Spleen (tissue), 11 donors: ENCODE measurements at regions not wholly inside any gene's neighbourhood (a gene's known extent, or its start where the extent isn't known, plus 50 kb on each side); places are given as distances from the start of the nearest gene placed in this dataset.

Experiments used
- DNase-seq: peaks from one replicate; pipeline ENCODE4 v3.0.0-alpha.2; 2020
- H3K27ac ChIP-seq, 8 donors: fragments of 200-600 bp; sonication (generic) in 7 of 8; 1 replicate in 4 of 8; 2 replicates in 4 of 8; pipeline versions ENCODE4 v1.5.0 to v1.8.0; 2016 to 2021; ENCODE audit warnings: inconsistent platforms in 4 of 8, mild to moderate bottlenecking in 4 of 8, moderate library complexity in 1 of 8
- H3K27me3 ChIP-seq, 7 donors: fragments of 200-600 bp; sonication (generic) in 6 of 7; replicated peaks in 1 of 7; 1 replicate in 4 of 7; 2 replicates in 3 of 7; pipeline versions ENCODE4 v1.5.0 to v1.8.0; 2016 to 2021; ENCODE audit warnings: inconsistent platforms in 3 of 7, mild to moderate bottlenecking in 1 of 7
- H3K36me3 ChIP-seq, 6 donors: fragments of 200-600 bp; sonication (generic) in 5 of 6; 1 replicate in 4 of 6; 2 replicates in 2 of 6; pipeline versions ENCODE4 v1.5.0 to v1.8.0; 2016 to 2021; ENCODE audit warnings: inconsistent platforms in 2 of 6
- H3K4me1 ChIP-seq, 6 donors: fragments of 200-600 bp; sonication (generic) in 5 of 6; 1 replicate in 3 of 6; 2 replicates in 3 of 6; pipeline versions ENCODE4 v1.5.0 to v1.8.0; 2016 to 2021; ENCODE audit warnings: inconsistent platforms in 3 of 6
- H3K4me3 ChIP-seq, 8 donors: fragments of 200-600 bp; sonication (generic) in 7 of 8; 1 replicate in 4 of 8; 2 replicates in 4 of 8; pipeline versions ENCODE4 v1.5.0 to v1.8.0; 2016 to 2021; ENCODE audit warnings: inconsistent platforms in 4 of 8, mild to moderate bottlenecking in 4 of 8, moderate library complexity in 2 of 8
- H3K9me3 ChIP-seq, 8 donors: fragments of 200-600 bp; sonication (generic) in 7 of 8; 1 replicate in 4 of 8; 2 replicates in 4 of 8; pipeline versions ENCODE4 v1.5.0 to v1.8.0; 2016 to 2021; ENCODE audit warnings: inconsistent platforms in 4 of 8
- POLR2A ChIP-seq, 3 donors: fragments of 450-650 bp; IDR thresholded peaks; one replicate each; pipeline ENCODE4 v1.5.1; 2017; ENCODE audit warnings: antibody characterized with exemption in 3 of 3, mild to moderate bottlenecking in 1 of 3
- POLR2AphosphoS5 ChIP-seq, 3 donors: sonication (generic); formaldehyde crosslinking; IDR thresholded peaks; one replicate each; pipeline ENCODE4 v1.5.1; 2017; ENCODE audit warnings: antibody characterized with exemption in 3 of 3
- WGBS, 5 donors: extraction: QIAGEN DNeasy Blood & Tissue Kit in 3 of 5; methylation state at CpG; one replicate each; pipeline versions ENCODE4 v1.1.5 to v1.1.7; 2013 to 2018; 5-methylcytosine and 5-hydroxymethylcytosine counted together
- intact Hi-C: fragments of 100-400 bp; cut with DNase I; formaldehyde crosslinking; loops from one replicate; pipeline ENCODE4 v1.15.0; 2023; ENCODE audit warnings: low total_unique reads
- TF ChIP-seq, protein P1 (sequence below), 11 experiments: fragments of 200-600 bp in 7 of 11; fragments of 450-650 bp in 4 of 11; sonication (generic) in 4 of 11; IDR thresholded peaks in 8 of 11; conservative IDR thresholded peaks in 3 of 11; 1 replicate in 7 of 11; 2 replicates in 4 of 11; pipeline versions ENCODE4 v1.4.0 to v1.8.0; 2016 to 2021; ENCODE audit warnings: antibody characterized with exemption in 11 of 11, inconsistent platforms in 4 of 11, mild to moderate bottlenecking in 1 of 11
- donor health status: healthy with polysubstance abuse.
- donor health status: DM: no; HTN: no; CAD: no; lungs with moderate emphysema.
- donor health status: DM: no; HTN: no; CAD: no.
- donor health status: Bipolar disorder and iron deficiency.
- donor health status: healthy.
- donor health status: DM: no; HTN: no; CAD: no.
- donor health status: DM: yes; HTN: yes; CAD: no.

DNA sequence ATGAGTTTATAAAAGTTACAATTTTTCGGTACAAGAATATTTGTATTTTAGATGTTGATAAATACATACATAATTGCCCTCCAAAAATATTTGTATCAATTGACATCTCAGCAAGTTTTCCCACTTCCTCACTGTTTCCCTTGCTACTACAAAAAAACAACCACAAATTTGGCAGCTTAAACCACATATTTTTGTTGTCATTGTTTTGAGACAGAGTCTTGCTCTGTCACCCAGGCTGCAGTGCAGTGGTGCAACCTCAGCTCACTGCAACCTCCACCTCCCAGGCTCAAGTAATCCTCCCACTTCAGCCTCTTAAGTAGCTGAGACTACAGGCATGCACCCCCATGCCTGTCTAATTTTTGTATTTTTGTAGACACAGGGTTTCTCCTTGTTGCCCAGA, 162.8 kb upstream of the RARB start:
- DNase-seq = no peak
- Histone ChIP-seq H3K4me3 (no peak overlapping the region), H3K27me3 (no peaks in the 10 kb centered on the region), H3K27ac (no peak overlapping the region), H3K36me3 (no peaks in the 10 kb centered on the region), H3K9me3 (no peaks in the 10 kb centered on the region), H3K4me1 (no peaks in the 10 kb centered on the region)
- intact Hi-C loops = no loop called here
- TF ChIP-seq POLR2A (IDR thresholded peaks at IDR 0.05) = no peak
- TF ChIP-seq, protein P1, sequence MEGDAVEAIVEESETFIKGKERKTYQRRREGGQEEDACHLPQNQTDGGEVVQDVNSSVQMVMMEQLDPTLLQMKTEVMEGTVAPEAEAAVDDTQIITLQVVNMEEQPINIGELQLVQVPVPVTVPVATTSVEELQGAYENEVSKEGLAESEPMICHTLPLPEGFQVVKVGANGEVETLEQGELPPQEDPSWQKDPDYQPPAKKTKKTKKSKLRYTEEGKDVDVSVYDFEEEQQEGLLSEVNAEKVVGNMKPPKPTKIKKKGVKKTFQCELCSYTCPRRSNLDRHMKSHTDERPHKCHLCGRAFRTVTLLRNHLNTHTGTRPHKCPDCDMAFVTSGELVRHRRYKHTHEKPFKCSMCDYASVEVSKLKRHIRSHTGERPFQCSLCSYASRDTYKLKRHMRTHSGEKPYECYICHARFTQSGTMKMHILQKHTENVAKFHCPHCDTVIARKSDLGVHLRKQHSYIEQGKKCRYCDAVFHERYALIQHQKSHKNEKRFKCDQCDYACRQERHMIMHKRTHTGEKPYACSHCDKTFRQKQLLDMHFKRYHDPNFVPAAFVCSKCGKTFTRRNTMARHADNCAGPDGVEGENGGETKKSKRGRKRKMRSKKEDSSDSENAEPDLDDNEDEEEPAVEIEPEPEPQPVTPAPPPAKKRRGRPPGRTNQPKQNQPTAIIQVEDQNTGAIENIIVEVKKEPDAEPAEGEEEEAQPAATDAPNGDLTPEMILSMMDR (IDR thresholded peaks at IDR 0.05 in 8 of 11, conservative IDR thresholded peaks at IDR 0.05 in 3 of 11) = no peak
- no peak for TF ChIP-seq POLR2AphosphoS5 (IDR thresholded peaks at IDR 0.05)
- 0 to 57% (median 45%) methylated on average over 1 of the region's 1 CpG for WGBS, 5 donors

DNA sequence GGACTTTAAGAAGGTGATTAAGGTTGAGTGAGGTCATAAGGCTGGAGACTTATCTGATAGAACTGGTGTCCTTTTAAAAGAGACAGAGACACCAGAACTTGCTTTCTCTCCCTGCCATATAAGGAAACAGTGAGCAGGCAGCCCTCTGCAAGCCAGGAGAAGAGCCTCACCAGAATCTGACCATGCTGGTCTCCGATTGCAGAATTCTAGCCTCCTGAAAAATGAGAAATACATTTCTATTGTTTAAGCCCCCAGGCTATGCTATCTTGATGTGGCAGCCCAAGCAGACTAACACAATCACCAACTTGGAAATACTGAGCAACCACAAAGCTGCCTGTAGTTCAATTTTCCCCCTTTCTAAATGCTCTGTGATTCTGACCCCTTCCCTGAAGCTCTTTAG, 161.4 kb upstream of the RARB start:
- Histone ChIP-seq H3K4me3 (no peak overlapping the region), H3K27me3 (no peaks in the 10 kb centered on the region), H3K9me3 (no peaks in the 10 kb centered on the region), H3K27ac (no peak overlapping the region), H3K4me1 (no peaks in the 10 kb centered on the region), H3K36me3 (no peaks in the 10 kb centered on the region)
- intact Hi-C loops = no loop called here
- WGBS, 5 donors = 67 to 95% (median 84%) methylated on average over 1 of the region's 1 CpG
- DNase-seq = no peak
- TF ChIP-seq POLR2A (IDR thresholded peaks at IDR 0.05) (no peak), POLR2AphosphoS5 (IDR thresholded peaks at IDR 0.05) (no peak)
- TF ChIP-seq, protein P1 (IDR thresholded peaks at IDR 0.05 in 8 of 11, conservative IDR thresholded peaks at IDR 0.05 in 3 of 11) = no peak

DNA sequence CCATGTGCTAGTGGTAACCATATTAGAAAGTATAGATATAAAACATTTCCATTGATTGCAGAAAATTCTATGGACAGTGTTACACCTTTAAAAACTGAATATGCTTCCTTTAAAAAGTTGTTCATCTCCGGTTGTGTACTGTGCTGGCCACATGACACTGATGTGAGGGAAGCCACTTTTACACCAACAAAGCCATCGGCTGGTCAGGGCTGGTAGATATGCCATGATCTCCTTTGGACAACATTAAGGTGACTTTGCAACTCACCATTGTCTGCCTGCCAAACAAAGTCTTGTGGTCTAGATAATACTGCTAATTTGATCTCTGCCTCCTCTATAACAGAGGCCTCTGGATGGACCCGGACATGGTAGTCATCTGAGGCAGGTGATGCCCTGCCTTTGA, 156.0 kb upstream of the RARB start:
- no peak for TF ChIP-seq POLR2AphosphoS5 (IDR thresholded peaks at IDR 0.05)
- TF ChIP-seq, protein P1 (IDR thresholded peaks at IDR 0.05 in 8 of 11, conservative IDR thresholded peaks at IDR 0.05 in 3 of 11) = no peak
- no peak for TF ChIP-seq POLR2A (IDR thresholded peaks at IDR 0.05)
- no peaks in the 10 kb centered on the region for H3K9me3 ChIP-seq
- no peak overlapping the region for H3K27ac ChIP-seq
- H3K27me3 ChIP-seq = no peaks in the 10 kb centered on the region
- no peak for DNase-seq
- 71 to 92% (median 84%) methylated on average over 3 of the region's 3 CpGs for WGBS, 5 donors
- H3K4me3 ChIP-seq = no peak overlapping the region
- intact Hi-C loops = no loop called here
- no peaks in the 10 kb centered on the region for H3K36me3 ChIP-seq
- no peaks in the 10 kb centered on the region for H3K4me1 ChIP-seq

DNA sequence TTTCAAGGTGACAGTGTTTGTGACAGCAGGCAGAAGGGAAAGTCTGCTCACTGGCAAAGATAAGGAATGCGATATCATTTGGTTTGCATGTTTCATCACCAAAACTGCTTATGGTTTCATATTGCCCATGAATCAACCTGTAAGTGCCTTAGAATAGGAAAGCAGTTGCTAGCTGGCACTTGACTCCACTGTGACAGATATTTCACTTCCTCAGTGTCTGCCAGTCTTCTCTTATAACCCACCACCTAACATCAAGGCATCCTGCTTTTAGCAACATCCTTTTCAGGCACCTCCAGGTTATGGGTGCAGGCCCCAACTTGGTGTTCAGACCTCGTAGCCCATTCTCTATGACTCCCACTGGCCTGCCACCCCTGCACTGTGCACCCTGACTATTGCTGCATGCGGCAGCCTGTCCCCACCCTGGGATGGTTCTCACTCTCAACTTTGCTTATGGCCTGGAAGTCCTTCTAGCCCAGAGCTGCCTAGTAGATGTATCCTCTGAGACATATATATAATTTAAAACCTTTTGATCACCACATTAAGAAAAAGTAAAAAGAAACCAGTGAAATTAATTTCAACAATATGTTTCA, 154.4 kb upstream of the RARB start:
- 85 to 95% (median 89%) methylated on average over 3 of the region's 3 CpGs for WGBS, 5 donors
- Histone ChIP-seq H3K4me3 (no peak overlapping the region), H3K4me1 (no peaks in the 10 kb centered on the region), H3K27me3 (no peaks in the 10 kb centered on the region), H3K36me3 (no peaks in the 10 kb centered on the region), H3K27ac (no peak overlapping the region), H3K9me3 (no peaks in the 10 kb centered on the region)
- intact Hi-C loops = no loop called here
- no peak for TF ChIP-seq POLR2AphosphoS5 (IDR thresholded peaks at IDR 0.05)
- TF ChIP-seq, protein P1 (IDR thresholded peaks at IDR 0.05 in 8 of 11, conservative IDR thresholded peaks at IDR 0.05 in 3 of 11) = no peak
- no peak for TF ChIP-seq POLR2A (IDR thresholded peaks at IDR 0.05)
- no peak for DNase-seq
